Glomerular visceral epithelial cell (primary cell): ENCODE measurements at regions not wholly inside any gene's neighbourhood (a gene's known extent, or its start where the extent isn't known, plus 50 kb on each side); places are given as distances from the start of the nearest gene placed in this dataset.
"Not testable (repeated sequence)": the region's sequence is repeated elsewhere in the genome, so short reads cannot be mapped to it uniquely, and the experiment has no call there.

Experiments used
- DNase-seq: peaks from one replicate; pipeline ENCODE4 v3.0.0-alpha.2; 2016; ENCODE audit errors: extremely low spot score

GRCh38 chr6:28838634-28839442 lies 84.9 kb downstream of the TRIM27 start:
- DNase-seq = peak; percentile 92

- no peak for DNase-seq
These were observed 84.2 kb downstream of the TRIM27 start for GRCh38 chr6:28839443-28840120.

GRCh38 chr6:28841290-28841689 lies 82.5 kb downstream of the TRIM27 start:
- peak; percentile 26 for DNase-seq

GRCh38 chr6:28848756-28849155 lies 75.0 kb downstream of the TRIM27 start:
- not testable (repeated sequence) for DNase-seq
